ENCODE measurements at regions not wholly inside any gene's neighbourhood (a gene's known extent, or its start where the extent isn't known, plus 50 kb on each side); places are given as distances from the start of the nearest gene placed in this dataset.
A peak's percentile ranks its signal among the peaks of the same experiment; 100 is the strongest.

GRCh38 chr2:64854773-64855237 is 134.4 kb upstream of the SLC1A4 start:
- Mint-ChIP-seq H3K27me3 (ENCODE audit: low read depth in 3 of 3) (peaks cover 5 to 7% (median 6%) of the 10 kb centered on the region in 3 donors), H3K27ac (no peak overlapping the region), H3K36me3 (no peaks in the 10 kb centered on the region), H3K9me3 (peaks cover 0 to 1% (median 0%) of the 10 kb centered on the region in 6 donors), H3K4me3 (no peak overlapping the region), H3K4me1 (peaks cover 2 to 5% of the 10 kb centered on the region in 2 donors)
- DNase-seq, result no peak

GRCh38 chr2:64857581-64858471 is 131.4 kb upstream of the SLC1A4 start:
- Mint-ChIP-seq H3K27ac (no peak overlapping the region), H3K27me3 (ENCODE audit: low read depth in 3 of 3) (peaks cover 4 to 7% (median 5%) of the 10 kb centered on the region in 3 donors), H3K4me1 (peaks cover 4 to 5% of the 10 kb centered on the region in 2 donors)

GRCh38 chr2:64858541-64859311 is 130.5 kb upstream of the SLC1A4 start:
- Mint-ChIP-seq H3K9me3 (peaks cover 0 to 1% (median 0%) of the 10 kb centered on the region in 6 donors), H3K4me1 (peaks cover 4 to 5% of the 10 kb centered on the region in 2 donors), H3K27me3 (ENCODE audit: low read depth in 3 of 3) (peaks cover 4 to 7% (median 5%) of the 10 kb centered on the region in 3 donors), H3K4me3 (peak overlapping the region in 3 of 5 donors; percentile 2 to 30 (median 23)), H3K27ac (no peak overlapping the region), H3K36me3 (no peaks in the 10 kb centered on the region)
- no peak for DNase-seq

More at GRCh38 chr2:64857581-64858471, 131.4 kb upstream of the SLC1A4 start:
- Mint-ChIP-seq H3K9me3 (peaks cover 0 to 1% (median 0%) of the 10 kb centered on the region in 6 donors), H3K4me3 (no peak overlapping the region), H3K36me3 (no peaks in the 10 kb centered on the region)
- no peak for DNase-seq

DNA sequence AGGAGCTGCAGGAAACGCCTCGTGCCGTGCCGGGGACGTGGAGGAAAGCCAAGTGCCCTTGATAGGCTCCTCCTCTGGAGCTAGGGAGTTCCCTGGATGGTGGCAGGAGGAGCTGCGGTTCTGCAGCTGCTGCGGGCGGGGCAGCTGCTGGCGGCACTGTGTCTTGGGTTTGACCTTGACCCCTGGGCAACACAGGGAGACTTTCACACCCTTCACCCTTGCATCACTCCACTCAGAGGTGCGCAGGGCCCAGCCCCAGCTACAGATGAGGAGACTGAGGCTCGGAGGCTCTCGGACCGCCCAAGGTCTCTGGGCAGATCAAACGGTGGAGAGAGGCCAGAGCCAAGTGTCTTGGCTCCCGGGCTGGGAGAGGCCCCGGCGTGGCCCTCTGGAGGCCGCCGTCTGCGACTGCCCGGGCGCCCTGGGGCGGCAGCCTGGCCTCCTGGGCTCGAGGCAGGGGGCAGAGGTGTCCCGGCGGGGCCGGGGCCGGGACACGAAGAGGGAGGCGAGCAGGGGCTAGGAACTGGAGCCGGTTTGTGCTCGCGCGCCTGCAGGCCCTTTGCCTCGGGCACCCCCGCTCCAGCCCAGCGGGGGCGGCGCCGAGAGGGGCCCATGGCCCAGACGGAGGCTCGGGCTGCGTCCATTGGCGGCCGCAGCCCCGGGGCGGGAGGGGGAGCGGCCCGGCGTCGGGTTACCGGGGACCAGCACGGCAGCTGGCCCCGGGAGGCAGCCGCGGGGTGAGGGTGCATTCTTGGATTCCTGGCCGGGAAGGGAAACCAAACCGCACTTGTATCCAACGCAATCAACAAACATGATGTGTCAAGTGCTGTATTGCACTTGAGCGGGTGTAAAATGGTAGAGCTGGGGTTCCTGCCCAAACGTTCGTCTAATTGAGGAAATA is 129.6 kb upstream of the SLC1A4 start:
- peaks cover 0 to 1% (median 0%) of the 10 kb centered on the region in 6 donors for H3K9me3 Mint-ChIP-seq
- H3K4me3 Mint-ChIP-seq, result peak overlapping the region; percentile 13 to 42 (median 25)

GRCh38 chr2:64860276-64860885 is 128.8 kb upstream of the SLC1A4 start:
- Mint-ChIP-seq H3K27ac (no peak overlapping the region), H3K4me1 (peaks cover 4 to 5% of the 10 kb centered on the region in 2 donors), H3K27me3 (ENCODE audit: low read depth in 3 of 3) (peaks cover 4 to 7% (median 5%) of the 10 kb centered on the region in 3 donors), H3K4me3 (peak overlapping the region in 2 of 5 donors; percentile 13 to 25), H3K9me3 (peaks cover 0 to 1% (median 0%) of the 10 kb centered on the region in 6 donors), H3K36me3 (no peaks in the 10 kb centered on the region)
- DNase-seq, result no peak

More for the DNA sequence above, 129.6 kb upstream of the SLC1A4 start:
- Mint-ChIP-seq H3K27ac (no peak overlapping the region), H3K4me1 (peaks cover 4 to 5% of the 10 kb centered on the region in 2 donors), H3K27me3 (ENCODE audit: low read depth in 3 of 3) (peaks cover 4 to 7% (median 5%) of the 10 kb centered on the region in 3 donors), H3K36me3 (no peaks in the 10 kb centered on the region)
- DNase-seq, result peak in 1 of 3 donors; percentile 19

DNA sequence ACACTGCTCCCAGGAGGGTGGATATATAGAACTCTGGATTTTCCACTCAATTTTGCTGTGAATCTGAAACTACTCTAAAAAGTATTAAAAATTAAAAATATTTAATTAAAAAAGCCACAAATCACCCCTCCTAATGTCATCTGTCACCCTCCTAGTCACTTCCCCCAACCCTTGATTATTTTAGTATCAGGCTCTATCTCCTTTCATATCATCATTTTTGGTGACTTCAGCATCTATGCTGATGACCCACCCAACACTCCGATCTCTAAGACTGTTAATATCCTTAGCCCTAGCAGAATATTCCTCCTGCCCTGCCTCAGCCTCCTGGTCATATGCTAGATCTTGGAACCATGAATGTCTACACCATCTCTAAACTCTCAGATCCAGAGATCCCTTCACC is 128.3 kb upstream of the SLC1A4 start:
- peaks cover 5% of the 10 kb centered on the region in 2 donors for H3K4me1 Mint-ChIP-seq
- peaks cover 3 to 8% (median 5%) of the 10 kb centered on the region in 3 donors for H3K27me3 Mint-ChIP-seq (ENCODE audit: low read depth in 3 of 3)
- no peak overlapping the region for H3K27ac Mint-ChIP-seq
- H3K4me3 Mint-ChIP-seq, result no peak overlapping the region
- H3K9me3 Mint-ChIP-seq, result peaks cover 0 to under 1% (median 0%) of the 10 kb centered on the region in 6 donors
- no peak for DNase-seq
- no peaks in the 10 kb centered on the region for H3K36me3 Mint-ChIP-seq

DNA sequence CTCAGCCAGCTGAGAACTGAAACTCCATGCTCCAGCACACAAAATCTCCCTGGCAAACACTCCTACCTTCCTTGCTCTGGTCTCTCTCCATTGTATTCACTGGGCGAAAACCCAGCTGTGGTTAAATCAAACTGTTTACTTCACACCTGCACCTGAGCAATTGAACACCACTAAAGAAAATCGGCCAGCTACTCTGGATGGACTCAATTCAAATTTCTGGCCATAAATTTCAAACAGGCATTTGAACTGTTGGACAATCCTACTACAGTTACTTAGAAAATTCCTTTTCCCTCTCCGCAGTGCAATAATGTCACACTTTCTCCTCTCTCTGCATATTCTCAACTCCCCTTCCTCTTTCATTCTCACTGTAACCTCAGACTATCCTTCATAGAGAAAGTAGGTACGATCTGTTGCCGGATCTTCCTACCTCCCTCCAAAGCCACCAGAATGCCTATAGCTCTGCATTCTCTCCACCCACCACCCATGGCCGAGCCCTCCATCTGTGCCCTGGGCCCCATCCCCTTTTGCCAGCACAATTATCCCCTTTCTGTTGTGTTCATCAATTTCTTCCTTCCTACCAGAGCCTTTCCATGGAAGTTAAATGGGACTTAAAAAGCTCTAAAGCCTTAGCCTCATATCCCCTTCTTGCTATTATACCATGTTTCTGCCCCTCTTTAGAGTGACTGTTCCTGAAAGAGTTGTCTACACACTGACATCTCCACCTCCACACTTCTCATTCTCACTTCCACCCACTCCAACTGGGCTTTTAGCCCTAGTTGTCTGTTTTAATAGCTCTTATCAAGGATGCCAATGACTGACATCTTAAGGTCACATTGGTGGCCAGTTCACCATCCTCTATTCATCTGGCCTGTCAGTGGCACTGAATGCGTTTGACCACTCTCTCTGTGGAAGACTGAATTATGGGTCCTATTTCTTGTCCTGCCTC is 127.5 kb upstream of the SLC1A4 start:
- Mint-ChIP-seq H3K27me3 (ENCODE audit: low read depth in 3 of 3) (peaks cover 2 to 9% (median 9%) of the 10 kb centered on the region in 3 donors), H3K4me3 (no peak overlapping the region), H3K36me3 (no peaks in the 10 kb centered on the region), H3K4me1 (peaks cover 5% of the 10 kb centered on the region in 2 donors), H3K9me3 (no peaks in the 10 kb centered on the region), H3K27ac (no peak overlapping the region)
- DNase-seq, result no peak

DNA sequence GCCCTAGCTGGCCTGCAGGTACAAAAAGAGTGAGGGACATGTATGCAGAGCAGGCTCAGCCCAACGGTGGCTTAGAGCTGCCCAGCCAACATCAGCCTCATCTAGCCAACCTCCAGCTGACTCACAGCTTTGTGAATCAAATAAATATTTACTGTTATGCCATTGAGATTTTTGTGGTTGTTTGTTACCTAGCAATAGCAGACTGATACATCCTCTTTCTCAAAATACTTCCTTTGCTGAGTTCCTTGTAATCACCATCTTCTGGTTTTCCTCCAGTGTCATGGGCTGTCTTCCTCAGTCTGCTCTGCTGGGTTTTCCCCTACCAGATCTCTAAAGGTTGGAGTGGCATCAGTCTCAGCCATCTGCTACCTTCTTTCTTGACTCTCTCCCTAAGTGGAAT is 126.6 kb upstream of the SLC1A4 start:
- H3K27ac Mint-ChIP-seq, result no peak overlapping the region
- DNase-seq, result peak; percentile 28 to 30 (median 28)
- no peaks in the 10 kb centered on the region for H3K36me3 Mint-ChIP-seq
- H3K4me3 Mint-ChIP-seq, result no peak overlapping the region
- peaks cover 2 to 12% (median 8%) of the 10 kb centered on the region in 3 donors for H3K27me3 Mint-ChIP-seq (ENCODE audit: low read depth in 3 of 3)
- peaks cover 5% of the 10 kb centered on the region in 2 donors for H3K4me1 Mint-ChIP-seq
- H3K9me3 Mint-ChIP-seq, result no peaks in the 10 kb centered on the region

- peaks cover 5% of the 10 kb centered on the region in 2 donors for H3K4me1 Mint-ChIP-seq
- no peak overlapping the region for H3K27ac Mint-ChIP-seq
- no peak for DNase-seq
- H3K27me3 Mint-ChIP-seq (ENCODE audit: low read depth in 3 of 3), result peaks cover 2 to 12% (median 8%) of the 10 kb centered on the region in 3 donors
- no peaks in the 10 kb centered on the region for H3K9me3 Mint-ChIP-seq
- H3K4me3 Mint-ChIP-seq, result no peak overlapping the region
- H3K36me3 Mint-ChIP-seq, result no peaks in the 10 kb centered on the region
Measured at GRCh38 chr2:64863097-64863820, 125.9 kb upstream of the SLC1A4 start.

- H3K9me3 Mint-ChIP-seq, result no peaks in the 10 kb centered on the region
- peaks cover 0 to 9% (median 6%) of the 10 kb centered on the region in 3 donors for H3K27me3 Mint-ChIP-seq (ENCODE audit: low read depth in 3 of 3)
- peak overlapping the region in 2 of 6 donors; percentile 56 to 73 for H3K27ac Mint-ChIP-seq
- peaks cover 0 to 1% of the 10 kb centered on the region in 2 donors for H3K4me1 Mint-ChIP-seq
- peak overlapping the region in 4 of 5 donors; percentile 80 to 88 (median 86) for H3K4me3 Mint-ChIP-seq
- peak; percentile 61 to 75 (median 72) for DNase-seq
- H3K36me3 Mint-ChIP-seq, result no peaks in the 10 kb centered on the region
Measured at GRCh38 chr2:64865073-64865830, 123.9 kb upstream of the SLC1A4 start.
